ENCODE measurements at regions not wholly inside any gene's neighbourhood (a gene's known extent, or its start where the extent isn't known, plus 50 kb on each side); places are given as distances from the start of the nearest gene placed in this dataset.
"Not testable (repeated sequence)": the region's sequence is repeated elsewhere in the genome, so short reads cannot be mapped to it uniquely, and the experiment has no call there.

- no peak overlapping the region for H3K4me3 ChIP-seq (ENCODE audit: low read depth, low read length)
- no peak for TF ChIP-seq CTCF (conservative IDR thresholded peaks at IDR 0.05; ENCODE audit: low read depth, low read length)
- DNase-seq (ENCODE audit: low read depth): no peak
Measured at GRCh38 chr1:81510701-81511100, 290.0 kb upstream of the ADGRL2 start.

- DNase-seq (ENCODE audit: low read depth): no peak
- TF ChIP-seq CTCF (conservative IDR thresholded peaks at IDR 0.05; ENCODE audit: low read depth, low read length): no peak
- H3K4me3 ChIP-seq (ENCODE audit: low read depth, low read length): no peak overlapping the region
Measured at GRCh38 chr1:81509594-81509993, 291.1 kb upstream of the ADGRL2 start.

GRCh38 chr1:81506699-81507098 is 294.0 kb upstream of the ADGRL2 start:
- no peak for TF ChIP-seq CTCF (conservative IDR thresholded peaks at IDR 0.05; ENCODE audit: low read depth, low read length)
- no peak overlapping the region for H3K4me3 ChIP-seq (ENCODE audit: low read depth, low read length)
- DNase-seq (ENCODE audit: low read depth): no peak

GRCh38 chr1:81505831-81506230 is 294.9 kb upstream of the ADGRL2 start:
- no peak for DNase-seq (ENCODE audit: low read depth)
- no peak for TF ChIP-seq CTCF (conservative IDR thresholded peaks at IDR 0.05; ENCODE audit: low read depth, low read length)
- no peak overlapping the region for H3K4me3 ChIP-seq (ENCODE audit: low read depth, low read length)

GRCh38 chr1:81504820-81505219 is 295.9 kb upstream of the ADGRL2 start:
- DNase-seq (ENCODE audit: low read depth); H3K4me3 ChIP-seq (ENCODE audit: low read depth, low read length): not testable (repeated sequence)

GRCh38 chr1:81502705-81503104 is 298.0 kb upstream of the ADGRL2 start:
- not testable (repeated sequence) for H3K4me3 ChIP-seq (ENCODE audit: low read depth, low read length); DNase-seq (ENCODE audit: low read depth)

GRCh38 chr1:81501485-81501884 is 299.2 kb upstream of the ADGRL2 start:
- DNase-seq (ENCODE audit: low read depth); H3K4me3 ChIP-seq (ENCODE audit: low read depth, low read length): not testable (repeated sequence)

- TF ChIP-seq CTCF (conservative IDR thresholded peaks at IDR 0.05; ENCODE audit: low read depth, low read length): no peak
- no peak overlapping the region for H3K4me3 ChIP-seq (ENCODE audit: low read depth, low read length)
- no peak for DNase-seq (ENCODE audit: low read depth)
Measured at GRCh38 chr1:81499487-81499886, 301.2 kb upstream of the ADGRL2 start.

All from epithelial cell of proximal tubule (primary cell).